ENCODE measurements at regions not wholly inside any gene's neighbourhood (a gene's known extent, or its start where the extent isn't known, plus 50 kb on each side); places are given as distances from the start of the nearest gene placed in this dataset.

- Histone ChIP-seq H2AFZ (ENCODE audit: low read depth, low read length, poor library complexity, severe bottlenecking) (no peak overlapping the region), H3K9me3 (ENCODE audit: control insufficient read depth in 1 of 2, insufficient read depth in 1 of 2, low read depth in 1 of 2, low read length in 2 of 2) (no peaks in the 10 kb centered on the region), H3K27ac (ENCODE audit: low read depth, low read length) (no peak overlapping the region), H3K9me2 (ENCODE audit: insufficient read depth) (no peaks in the 10 kb centered on the region), H3K4me3 (replicated peaks in 1 of 2; ENCODE audit: low read depth in 1 of 2, low read length in 2 of 2) (no peak overlapping the region), H3K27me3 (ENCODE audit: insufficient read depth, low read length) (no peaks in the 10 kb centered on the region), H3K9ac (ENCODE audit: low read length) (no peak overlapping the region), H4K20me1 (ENCODE audit: insufficient read depth) (no peaks in the 10 kb centered on the region), H3K4me1 (ENCODE audit: control insufficient read depth in 1 of 2, insufficient read depth in 2 of 2, low read length in 2 of 2) (no peaks in the 10 kb centered on the region), H3K79me2 (ENCODE audit: insufficient read depth, low read length) (no peaks in the 10 kb centered on the region), H3K4me2 (ENCODE audit: low read length) (no peak overlapping the region), H3K36me3 (ENCODE audit: control insufficient read depth in 1 of 2, insufficient read depth in 2 of 2, low read length in 2 of 2) (no peaks in the 10 kb centered on the region)
- BruUV-seq (replicated peaks), result no TSS peak
- TF ChIP-seq SIN3A (IDR thresholded peaks at IDR 0.05; ENCODE audit: low read depth), result no peak
- CTCF ChIA-PET, result no interaction called here
- DNase-seq (ENCODE audit: low read depth, low spot score), result no peak
- intact Hi-C loops (cut with micrococcal nuclease), result no loop called here
- POLR2A ChIA-PET, result no interaction called here
- RAD21 ChIA-PET (ENCODE audit: low non-redundant PET in 1 of 2, low total read pairs in 2 of 2, uncharacterized antibody in 2 of 2, unreplicated experiment in 2 of 2), result no interaction called here
- ATAC-seq, result no peak
Observed at GRCh38 chr14:101224356-101225156, 321.0 kb upstream of the RTL1 start.

DNA sequence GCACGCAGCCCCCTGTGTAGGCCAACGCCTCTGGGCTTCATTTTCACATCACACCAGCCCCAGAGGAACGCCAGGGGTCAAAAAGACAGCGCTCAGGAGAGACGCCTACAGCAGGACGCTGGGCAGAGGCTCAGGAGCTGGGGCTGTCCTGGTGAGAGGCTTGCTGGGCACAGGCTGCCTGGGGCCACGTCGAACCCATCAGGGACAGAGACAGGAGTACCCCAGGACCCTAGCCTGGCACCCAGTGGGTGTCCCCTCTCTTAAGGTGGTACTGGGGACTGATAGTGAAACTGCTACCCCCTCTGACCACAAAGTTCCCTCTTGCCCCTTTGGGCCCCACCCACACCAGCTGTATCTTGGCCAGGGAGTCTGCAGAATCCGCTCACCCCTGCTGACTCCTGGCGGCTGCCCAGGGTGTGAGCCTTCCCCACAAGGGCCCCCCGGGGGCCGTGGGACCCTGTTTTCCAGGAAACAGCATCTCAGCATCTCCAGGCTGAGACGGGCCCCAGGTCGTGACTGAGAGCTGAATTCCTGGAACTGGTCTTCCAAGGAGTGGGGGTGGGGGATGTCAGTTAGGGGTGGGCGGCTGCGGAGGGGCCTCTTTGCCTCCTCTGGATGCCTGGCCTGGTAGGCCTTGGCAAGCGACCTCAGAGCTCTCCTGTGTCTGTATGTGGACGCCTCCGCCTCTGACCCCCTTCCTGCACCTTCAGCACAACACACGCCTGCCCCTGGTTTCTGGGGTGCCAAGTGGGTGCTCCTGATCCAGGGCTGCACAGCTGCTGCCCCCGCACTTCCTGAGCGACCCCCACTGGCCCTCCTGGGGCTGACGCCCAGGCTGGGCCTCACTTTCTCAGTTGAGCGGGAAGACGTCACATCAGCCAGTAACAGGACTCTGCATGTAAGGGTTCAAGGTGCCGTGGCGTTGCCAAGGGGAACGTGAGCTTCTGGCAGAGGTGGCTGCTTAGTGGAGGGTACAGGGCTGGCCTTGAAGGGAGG lies 321.9 kb upstream of the RTL1 start:
- Histone ChIP-seq H3K27me3 (ENCODE audit: insufficient read depth, low read length) (no peaks in the 10 kb centered on the region), H3K9ac (ENCODE audit: low read length) (no peak overlapping the region), H2AFZ (ENCODE audit: low read depth, low read length, poor library complexity, severe bottlenecking) (no peak overlapping the region), H3K4me3 (replicated peaks in 1 of 2; ENCODE audit: low read depth in 1 of 2, low read length in 2 of 2) (no peak overlapping the region), H3K36me3 (ENCODE audit: control insufficient read depth in 1 of 2, insufficient read depth in 2 of 2, low read length in 2 of 2) (no peaks in the 10 kb centered on the region), H3K9me2 (ENCODE audit: insufficient read depth) (no peaks in the 10 kb centered on the region), H4K20me1 (ENCODE audit: insufficient read depth) (no peaks in the 10 kb centered on the region), H3K4me1 (ENCODE audit: control insufficient read depth in 1 of 2, insufficient read depth in 2 of 2, low read length in 2 of 2) (no peaks in the 10 kb centered on the region), H3K9me3 (ENCODE audit: control insufficient read depth in 1 of 2, insufficient read depth in 1 of 2, low read depth in 1 of 2, low read length in 2 of 2) (no peaks in the 10 kb centered on the region), H3K4me2 (ENCODE audit: low read length) (no peak overlapping the region), H3K27ac (ENCODE audit: low read depth, low read length) (no peak overlapping the region), H3K79me2 (ENCODE audit: insufficient read depth, low read length) (no peaks in the 10 kb centered on the region)
- RAD21 ChIA-PET (ENCODE audit: low non-redundant PET in 1 of 2, low total read pairs in 2 of 2, uncharacterized antibody in 2 of 2, unreplicated experiment in 2 of 2), result no interaction called here
- intact Hi-C loops (cut with micrococcal nuclease), result no loop called here
- TF ChIP-seq SP1 (IDR thresholded peaks at IDR 0.05; ENCODE audit: low read depth), result no peak
- TF ChIP-seq ZFX (IDR thresholded peaks at IDR 0.05), result no peak
- no peak for TF ChIP-seq EZH2 (IDR thresholded peaks at IDR 0.05)
- no peak for TF ChIP-seq ELF1 (IDR thresholded peaks at IDR 0.05; ENCODE audit: borderline replicate concordance, low read depth)
- TF ChIP-seq EZH2phosphoT487 (IDR thresholded peaks at IDR 0.05; ENCODE audit: borderline replicate concordance), result no peak
- no peak for TF ChIP-seq EGR1 (IDR thresholded peaks at IDR 0.05; ENCODE audit: low read depth)
- TF ChIP-seq RAD21 (IDR thresholded peaks at IDR 0.05; ENCODE audit: low read depth), result no peak
- TF ChIP-seq JUND (IDR thresholded peaks at IDR 0.05), result no peak
- no peak for TF ChIP-seq YY1 (IDR thresholded peaks at IDR 0.05; ENCODE audit: extremely low read depth, insufficient replicate concordance, low read depth, low read length)
- ATAC-seq, result no peak
- POLR2A ChIA-PET, result no interaction called here
- no TSS peak for BruUV-seq (replicated peaks)
- CTCF ChIA-PET, result no interaction called here
- no peak for DNase-seq (ENCODE audit: low read depth, low spot score)
